HG03196 (cell line): ENCODE measurements at regions not wholly inside any gene's neighbourhood (a gene's known extent, or its start where the extent isn't known, plus 50 kb on each side); places are given as distances from the start of the nearest gene placed in this dataset.

Experiments used
- ATAC-seq: cut with Tn5 transposase; IDR thresholded peaks from one replicate; pipeline ENCODE4 v1.9.1; 2021; ENCODE audit not compliant: unreplicated experiment

DNA sequence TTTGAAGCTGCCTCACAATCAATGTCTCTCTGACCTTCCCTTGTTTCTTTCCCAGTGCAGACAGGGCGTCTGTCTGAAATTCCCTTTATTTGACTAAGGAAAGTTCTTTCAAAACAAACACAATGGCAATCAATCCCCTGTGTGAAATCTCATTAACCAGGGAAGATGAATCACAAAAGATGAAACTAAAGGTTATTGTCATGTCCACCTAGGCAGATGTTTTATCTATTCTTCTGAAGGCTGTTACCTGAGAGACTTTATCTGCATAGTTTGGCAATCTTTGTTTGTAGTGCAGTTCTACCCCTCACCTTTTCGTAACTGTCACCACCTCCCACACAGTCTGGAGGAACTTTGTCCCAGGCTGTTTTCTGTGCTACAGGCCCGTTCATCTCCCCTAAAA, 217.5 kb upstream of the RIOK2 start:
- ATAC-seq: no peak

DNA sequence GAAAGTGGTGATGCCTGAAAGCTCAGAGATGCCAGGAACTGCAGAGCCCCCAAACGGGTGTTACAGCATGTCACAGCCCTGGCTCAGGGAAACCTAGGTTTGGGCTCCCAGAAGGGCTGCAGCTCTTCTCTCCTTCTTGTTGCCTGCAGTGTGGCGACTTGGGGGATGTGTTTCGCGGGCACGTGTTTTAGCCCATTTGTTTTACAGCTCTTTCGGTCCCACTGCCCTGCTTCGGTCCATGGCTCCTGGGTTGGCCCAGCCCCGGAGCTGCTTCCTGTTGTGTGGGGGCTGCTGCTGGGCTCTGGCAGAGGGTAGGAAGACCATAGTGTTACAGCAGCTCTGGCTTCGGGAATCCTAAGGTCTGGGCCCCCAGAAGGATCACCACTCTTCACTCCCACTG, 222.9 kb upstream of the RIOK2 start:
- no peak for ATAC-seq

DNA sequence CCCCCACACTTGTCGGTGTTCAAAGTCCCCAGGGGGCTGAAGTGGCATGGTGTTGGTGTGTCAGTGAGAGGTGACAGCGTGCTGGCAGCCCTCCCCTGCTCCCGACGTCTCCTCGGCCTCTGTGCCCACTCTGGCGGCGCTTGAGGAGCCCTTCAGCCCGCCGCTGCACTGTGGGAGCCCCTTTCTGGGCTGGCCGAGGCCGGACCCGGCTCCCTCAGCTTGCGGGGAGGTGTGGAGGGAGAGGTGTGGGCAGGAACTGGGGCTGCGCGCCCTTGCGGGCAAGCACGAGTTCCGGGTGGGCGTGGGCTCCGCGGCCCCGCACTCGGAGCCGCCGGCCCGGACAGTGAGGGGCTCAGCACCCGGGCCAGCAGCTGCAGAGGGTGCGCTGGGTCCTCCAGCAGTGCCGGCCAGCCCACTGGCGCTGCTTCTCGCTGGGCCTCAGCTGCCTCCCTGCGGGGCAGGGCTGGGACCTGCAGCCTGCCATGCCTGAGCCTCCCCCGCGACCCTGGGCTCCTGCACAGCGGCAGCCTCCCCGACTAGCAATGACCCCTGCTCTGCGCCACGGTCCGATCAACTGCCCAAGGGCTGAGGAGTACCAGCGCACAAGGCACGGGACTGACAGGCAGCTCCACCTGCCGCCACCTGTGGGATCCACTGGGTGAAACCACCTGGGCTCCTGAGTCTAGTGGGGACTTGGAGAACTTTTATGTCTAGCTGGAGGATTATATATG, 224.1 kb upstream of the RIOK2 start:
- no peak for ATAC-seq

DNA sequence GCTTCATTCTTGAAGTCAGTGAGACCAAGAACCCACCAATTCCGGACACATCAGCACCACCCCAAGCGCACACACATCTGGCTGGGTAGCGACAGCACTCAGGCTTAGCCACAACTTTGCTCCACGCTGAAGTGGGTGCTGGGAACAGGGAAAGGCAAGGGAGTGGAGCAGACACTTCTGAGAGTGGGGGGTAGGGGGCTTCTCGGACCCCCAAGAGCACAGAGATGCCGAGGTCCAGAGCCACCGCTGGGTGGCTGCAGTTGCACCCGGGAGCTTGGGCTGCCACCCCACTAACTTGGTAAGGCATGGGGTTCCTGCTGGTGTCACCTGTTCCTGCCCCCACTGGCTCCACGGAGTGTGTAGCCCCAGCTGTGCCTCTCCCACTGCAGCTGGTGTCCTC, 225.3 kb upstream of the RIOK2 start:
- ATAC-seq: no peak

GRCh38 chr5:97412959-97413358, 229.9 kb upstream of the RIOK2 start:
- ATAC-seq: no peak

GRCh38 chr5:97417986-97418385, 234.9 kb upstream of the RIOK2 start:
- no peak for ATAC-seq

DNA sequence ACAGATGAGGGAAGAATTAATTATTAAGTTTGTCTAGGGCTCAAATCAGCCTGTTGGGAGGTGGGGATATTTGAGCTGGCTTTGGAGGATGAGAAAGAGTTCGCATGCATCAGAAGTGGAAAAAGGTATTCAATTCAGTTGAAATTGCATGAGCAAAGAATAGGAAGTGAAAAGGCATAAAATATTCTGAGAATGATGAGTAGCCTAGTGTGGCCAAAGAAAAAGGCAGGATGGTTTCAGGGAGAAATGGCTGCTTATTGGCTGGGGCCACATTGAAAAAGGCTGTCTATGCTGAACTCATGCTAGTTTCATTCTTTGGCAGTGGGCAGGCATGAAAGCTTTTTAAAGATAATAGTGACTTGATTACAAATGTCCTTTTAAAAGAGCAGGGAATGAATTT, 235.4 kb upstream of the RIOK2 start:
- ATAC-seq: no peak

DNA sequence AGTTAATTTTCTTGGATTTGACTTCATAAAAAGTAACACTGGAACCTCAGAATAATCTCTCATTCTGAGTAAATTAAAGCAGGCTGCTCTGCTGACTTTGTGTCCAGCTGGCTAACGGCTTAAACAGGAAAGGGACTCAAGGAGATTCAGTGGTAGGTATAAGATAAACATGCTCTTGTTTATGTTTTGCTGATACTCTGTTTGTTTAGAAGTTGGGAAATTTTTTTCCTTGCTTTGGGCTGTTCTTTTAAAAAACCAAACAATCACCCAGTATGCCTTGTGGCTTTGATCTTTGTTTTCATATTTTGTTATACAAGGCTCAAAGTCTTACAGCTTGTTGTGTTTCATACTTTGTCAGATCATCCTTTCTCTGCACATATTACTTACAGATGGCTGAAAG, 237.6 kb upstream of the RIOK2 start:
- ATAC-seq: no peak

GRCh38 chr5:97422678-97423077, 239.6 kb upstream of the RIOK2 start:
- ATAC-seq: no peak

GRCh38 chr5:97425511-97425910, 242.5 kb upstream of the RIOK2 start:
- ATAC-seq: no peak

DNA sequence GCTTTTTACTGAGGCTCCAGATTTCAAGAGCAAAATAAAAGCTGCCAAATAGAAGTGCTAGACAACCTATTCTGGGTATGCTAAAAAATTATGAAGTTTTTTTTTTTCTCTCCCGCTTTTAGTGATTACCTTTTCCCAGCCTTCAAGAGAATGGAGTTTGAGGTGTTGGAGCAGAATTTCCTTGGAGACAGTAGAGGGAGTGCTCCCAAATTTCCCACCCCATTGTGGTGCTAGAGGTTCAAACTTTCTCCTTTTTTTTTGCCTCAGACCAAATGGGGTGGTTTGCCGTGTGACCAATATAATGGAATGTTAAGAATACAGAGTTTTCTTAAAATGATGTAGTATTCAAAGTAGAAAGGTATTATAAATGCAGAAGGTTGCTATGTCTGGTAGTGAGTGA, 244.2 kb upstream of the RIOK2 start:
- no peak for ATAC-seq

- no peak for ATAC-seq
These were observed 251.0 kb upstream of the RIOK2 start for GRCh38 chr5:97434021-97434420.

- no peak for ATAC-seq
These were observed 253.4 kb upstream of the RIOK2 start for GRCh38 chr5:97436405-97436804.

GRCh38 chr5:97443740-97444139, 260.7 kb upstream of the RIOK2 start:
- ATAC-seq: no peak

- no peak for ATAC-seq
These were observed 266.1 kb upstream of the RIOK2 start for GRCh38 chr5:97449172-97449571.

DNA sequence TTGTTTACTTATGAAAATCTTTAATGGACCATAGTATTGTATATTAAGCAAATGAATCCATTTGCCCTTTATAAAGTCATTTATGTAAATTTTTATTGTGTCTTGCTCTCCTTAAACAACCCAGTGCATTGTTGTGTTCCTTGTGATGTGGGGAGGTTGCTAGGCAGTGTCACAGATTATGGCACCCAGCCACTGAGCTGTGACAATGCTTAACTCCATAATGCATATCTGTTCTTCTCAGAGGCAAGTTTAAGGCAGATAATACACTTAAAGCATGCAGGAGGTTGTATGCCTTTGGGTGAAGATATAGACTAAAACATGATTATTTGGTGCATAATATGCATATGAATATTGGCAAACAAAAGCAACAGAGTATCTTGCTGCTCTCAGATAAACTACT, 269.6 kb upstream of the RIOK2 start:
- no peak for ATAC-seq

- ATAC-seq: no peak
These were observed 270.2 kb upstream of the RIOK2 start for GRCh38 chr5:97453263-97453662.

GRCh38 chr5:97454015-97454414, 271.0 kb upstream of the RIOK2 start:
- ATAC-seq: no peak

GRCh38 chr5:97455996-97456395, 272.9 kb upstream of the RIOK2 start:
- ATAC-seq: no peak

GRCh38 chr5:97458851-97459250, 275.8 kb upstream of the RIOK2 start:
- ATAC-seq: no peak

DNA sequence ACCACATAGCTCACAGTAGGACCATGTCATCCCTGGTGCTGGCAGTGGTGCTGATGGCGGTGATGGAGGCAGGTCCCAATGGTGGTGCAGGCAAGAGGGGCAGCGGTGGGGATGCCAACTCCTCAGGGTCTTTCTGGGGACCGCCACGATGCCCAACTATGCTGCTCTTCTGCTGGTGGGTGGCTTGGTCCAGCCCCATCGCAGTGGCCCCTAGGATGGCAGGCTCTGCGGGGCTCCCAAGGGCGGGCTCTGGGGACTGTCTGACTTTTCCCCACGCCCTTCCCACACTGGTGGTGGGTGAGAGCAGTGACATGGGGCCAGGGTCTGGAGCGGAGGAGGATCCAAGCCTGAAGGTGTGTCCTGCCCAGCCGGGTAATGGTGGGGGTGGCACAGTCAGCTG, 288.9 kb upstream of the RIOK2 start:
- ATAC-seq: no peak

- ATAC-seq: no peak
These were observed 292.8 kb upstream of the RIOK2 start for GRCh38 chr5:97475847-97476246.

DNA sequence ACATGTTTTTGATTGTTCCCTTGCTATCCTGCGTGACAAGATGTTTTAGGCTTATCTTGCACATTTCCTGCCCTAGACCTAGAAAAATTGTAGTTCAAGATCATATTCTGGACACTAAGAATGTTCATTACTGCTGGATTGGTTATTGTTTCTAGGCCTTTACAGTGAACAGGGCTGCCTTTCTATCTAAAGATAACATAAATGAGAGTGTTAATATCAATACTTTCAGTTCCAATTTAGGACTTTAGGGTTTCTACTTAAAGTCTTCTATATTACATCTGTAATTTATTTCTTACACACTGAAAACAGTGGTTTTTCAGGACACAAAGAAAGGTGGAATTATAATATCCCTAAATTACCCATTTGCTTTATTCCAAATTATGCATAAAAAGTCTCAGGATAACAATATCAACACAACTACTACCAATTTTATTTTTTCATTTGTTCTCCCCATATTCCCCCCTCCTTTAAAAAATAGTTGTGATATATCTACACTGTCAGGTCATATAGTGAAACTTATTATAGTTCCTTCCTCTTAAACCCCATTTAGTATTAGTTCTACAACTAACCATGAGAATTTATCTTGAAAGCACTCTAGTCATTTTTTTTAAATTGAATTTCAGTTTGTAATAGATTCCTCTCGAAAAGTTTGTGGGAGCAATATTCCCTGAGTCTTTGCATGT, 293.9 kb upstream of the RIOK2 start:
- no peak for ATAC-seq
